OCI-LY1 (cell line): ENCODE measurements at regions not wholly inside any gene's neighbourhood (a gene's known extent, or its start where the extent isn't known, plus 50 kb on each side); places are given as distances from the start of the nearest gene placed in this dataset.

Experiments used
- H2AFZ ChIP-seq: fragments of 200-600 bp; sonication (generic), shearing (Covaris generic); 2 replicates; pipeline ENCODE4 v1.6.0; 2014; ENCODE audit warnings: antibody characterized with exemption, mild to moderate bottlenecking, low read length
- H3F3A ChIP-seq: fragments of 200-600 bp; sonication (generic), shearing (Covaris generic); 2 replicates; pipeline ENCODE4 v1.6.0; 2014; ENCODE audit warnings: mild to moderate bottlenecking, antibody characterized with exemption, low read length, moderate library complexity; ENCODE audit not compliant: insufficient read depth
- H3K27ac ChIP-seq: fragments of 200-600 bp; sonication (generic); 2 replicates; pipeline ENCODE4 v1.5.1; 2014; ENCODE audit warnings: low read length, mixed run types, mild to moderate bottlenecking, low read depth; ENCODE audit not compliant: poor library complexity, severe bottlenecking
- H3K27me3 ChIP-seq: fragments of 200-600 bp; sonication (generic); 2 replicates; pipeline ENCODE4 v1.6.0; 2014; ENCODE audit warnings: antibody characterized with exemption, mild to moderate bottlenecking, low read length, moderate library complexity; ENCODE audit not compliant: insufficient read depth
- H3K36me3 ChIP-seq: fragments of 200-600 bp; sonication (generic); 2 replicates; pipeline ENCODE4 v1.6.1; 2014; ENCODE audit warnings: mild to moderate bottlenecking, antibody characterized with exemption, low read length, moderate library complexity, mixed read lengths; ENCODE audit not compliant: insufficient read depth
- H3K4me1 ChIP-seq: fragments of 200-600 bp; sonication (generic); 2 replicates; pipeline ENCODE4 v1.5.1; 2014; ENCODE audit warnings: mild to moderate bottlenecking, low read length, moderate library complexity; ENCODE audit not compliant: insufficient read depth, severe bottlenecking
- H3K4me2 ChIP-seq: fragments of 200-600 bp; sonication (generic), shearing (Covaris generic); 2 replicates; pipeline ENCODE4 v1.6.1; 2014; ENCODE audit warnings: low read length
- H3K4me3 ChIP-seq: fragments of 200-600 bp; sonication (generic); 2 replicates; pipeline ENCODE4 v1.5.1; 2014; ENCODE audit warnings: low read length, low read depth, mild to moderate bottlenecking, mixed read lengths; ENCODE audit not compliant: poor library complexity, severe bottlenecking
- H3K79me2 ChIP-seq: fragments of 200-600 bp; shearing (Covaris generic); 2 replicates; pipeline ENCODE4 v1.6.1; 2016; ENCODE audit warnings: mixed run types, low read length, mixed read lengths; ENCODE audit not compliant: insufficient read depth
- H3K9ac ChIP-seq: fragments of 200-600 bp; sonication (generic), shearing (Covaris generic); 2 replicates; pipeline ENCODE4 v1.6.1; 2014; ENCODE audit warnings: mild to moderate bottlenecking, low read length, mixed read lengths
- H3K9me2 ChIP-seq: fragments of 200-600 bp; sonication (generic), shearing (Covaris generic); 2 replicates; pipeline ENCODE4 v1.6.1; 2014; ENCODE audit warnings: low read depth, mild to moderate bottlenecking, low read length, mixed read lengths
- H3K9me3 ChIP-seq: fragments of 200-600 bp; shearing (Covaris generic); 2 replicates; pipeline ENCODE4 v1.6.1; 2014; ENCODE audit warnings: low read length, mixed read lengths
- H4K20me1 ChIP-seq: fragments of 200-600 bp; sonication (generic), shearing (Covaris generic); 2 replicates; pipeline ENCODE4 v1.6.0; 2016; ENCODE audit warnings: mild to moderate bottlenecking, low read length; ENCODE audit not compliant: insufficient read depth
- EZH2 ChIP-seq: fragments of 200-600 bp; sonication (generic), shearing (Covaris generic); IDR thresholded peaks from 2 replicates; pipeline ENCODE4 v1.8.0; 2017; ENCODE audit warnings: borderline replicate concordance, mixed run types, mild to moderate bottlenecking, antibody characterized with exemption, low read length, moderate library complexity, mixed read lengths
- TF ChIP-seq, protein P1 (sequence below): fragments of 200-600 bp; sonication (generic), shearing (Covaris generic); IDR thresholded peaks from 2 replicates; pipeline ENCODE4 v1.5.1; 2017; ENCODE audit warnings: mild to moderate bottlenecking, antibody characterized with exemption, low read length, moderate library complexity, mixed read lengths

DNA sequence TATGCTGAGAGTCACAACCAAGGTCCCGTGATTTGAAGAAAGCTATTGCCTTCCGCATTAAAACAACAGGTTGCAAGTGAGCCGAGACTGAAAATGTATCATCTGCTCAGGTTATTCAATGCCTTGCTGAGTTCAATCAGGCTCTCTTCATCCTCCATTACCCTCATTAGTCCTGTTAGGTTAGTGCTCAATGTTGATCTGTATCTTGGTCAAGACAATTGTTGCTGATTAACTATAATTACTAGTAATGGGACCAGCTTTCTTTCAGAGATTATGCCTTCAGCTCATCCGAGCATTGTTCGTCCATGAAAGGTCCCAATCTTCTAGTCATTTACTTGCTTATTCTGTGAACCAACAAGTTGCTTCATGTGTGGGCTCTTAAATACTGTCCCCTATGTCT lies 534.6 kb upstream of the FAM241A start:
- H3K9ac ChIP-seq, result no peak overlapping the region
- TF ChIP-seq EZH2, result no peak
- TF ChIP-seq, protein P1, sequence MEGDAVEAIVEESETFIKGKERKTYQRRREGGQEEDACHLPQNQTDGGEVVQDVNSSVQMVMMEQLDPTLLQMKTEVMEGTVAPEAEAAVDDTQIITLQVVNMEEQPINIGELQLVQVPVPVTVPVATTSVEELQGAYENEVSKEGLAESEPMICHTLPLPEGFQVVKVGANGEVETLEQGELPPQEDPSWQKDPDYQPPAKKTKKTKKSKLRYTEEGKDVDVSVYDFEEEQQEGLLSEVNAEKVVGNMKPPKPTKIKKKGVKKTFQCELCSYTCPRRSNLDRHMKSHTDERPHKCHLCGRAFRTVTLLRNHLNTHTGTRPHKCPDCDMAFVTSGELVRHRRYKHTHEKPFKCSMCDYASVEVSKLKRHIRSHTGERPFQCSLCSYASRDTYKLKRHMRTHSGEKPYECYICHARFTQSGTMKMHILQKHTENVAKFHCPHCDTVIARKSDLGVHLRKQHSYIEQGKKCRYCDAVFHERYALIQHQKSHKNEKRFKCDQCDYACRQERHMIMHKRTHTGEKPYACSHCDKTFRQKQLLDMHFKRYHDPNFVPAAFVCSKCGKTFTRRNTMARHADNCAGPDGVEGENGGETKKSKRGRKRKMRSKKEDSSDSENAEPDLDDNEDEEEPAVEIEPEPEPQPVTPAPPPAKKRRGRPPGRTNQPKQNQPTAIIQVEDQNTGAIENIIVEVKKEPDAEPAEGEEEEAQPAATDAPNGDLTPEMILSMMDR, result no peak
- no peak overlapping the region for H3K4me2 ChIP-seq
- H3K9me3 ChIP-seq, result no peaks in the 10 kb centered on the region
- H3K27me3 ChIP-seq, result no peaks in the 10 kb centered on the region
- no peaks in the 10 kb centered on the region for H3K9me2 ChIP-seq
- no peaks in the 10 kb centered on the region for H3K36me3 ChIP-seq
- H2AFZ ChIP-seq, result no peak overlapping the region
- H4K20me1 ChIP-seq, result no peaks in the 10 kb centered on the region
- H3F3A ChIP-seq, result no peaks in the 10 kb centered on the region
- H3K4me1 ChIP-seq, result no peaks in the 10 kb centered on the region
- no peak overlapping the region for H3K4me3 ChIP-seq
- no peak overlapping the region for H3K27ac ChIP-seq
- H3K79me2 ChIP-seq, result no peaks in the 10 kb centered on the region

DNA sequence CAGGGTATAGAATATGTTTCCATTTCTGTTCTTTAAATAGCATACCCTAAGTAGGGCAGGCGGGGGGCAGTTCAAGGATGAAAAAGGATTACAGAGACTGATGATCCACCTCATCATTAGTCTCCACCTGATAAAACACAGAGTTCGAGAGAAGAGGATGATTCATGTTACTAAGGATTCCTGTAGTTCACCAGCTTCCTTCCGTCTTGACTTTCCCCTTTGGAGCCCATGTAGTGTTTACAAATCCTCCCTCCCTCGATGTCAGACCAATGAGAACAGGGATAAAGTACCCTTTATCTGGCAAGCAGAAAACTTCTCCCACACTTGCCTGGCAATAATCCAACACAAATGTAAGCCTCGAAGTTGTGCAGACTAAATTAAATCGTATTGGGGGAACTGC lies 526.3 kb upstream of the FAM241A start:
- Histone ChIP-seq H4K20me1 (no peaks in the 10 kb centered on the region), H3K36me3 (no peaks in the 10 kb centered on the region), H3K9ac (no peak overlapping the region), H3K79me2 (no peaks in the 10 kb centered on the region), H3F3A (no peaks in the 10 kb centered on the region), H3K4me1 (no peaks in the 10 kb centered on the region), H3K4me2 (no peak overlapping the region), H3K9me3 (no peaks in the 10 kb centered on the region), H3K27ac (no peak overlapping the region), H3K9me2 (no peaks in the 10 kb centered on the region), H3K4me3 (no peak overlapping the region), H2AFZ (no peak overlapping the region), H3K27me3 (no peaks in the 10 kb centered on the region)
- TF ChIP-seq, protein P1, result no peak
- no peak for TF ChIP-seq EZH2

DNA sequence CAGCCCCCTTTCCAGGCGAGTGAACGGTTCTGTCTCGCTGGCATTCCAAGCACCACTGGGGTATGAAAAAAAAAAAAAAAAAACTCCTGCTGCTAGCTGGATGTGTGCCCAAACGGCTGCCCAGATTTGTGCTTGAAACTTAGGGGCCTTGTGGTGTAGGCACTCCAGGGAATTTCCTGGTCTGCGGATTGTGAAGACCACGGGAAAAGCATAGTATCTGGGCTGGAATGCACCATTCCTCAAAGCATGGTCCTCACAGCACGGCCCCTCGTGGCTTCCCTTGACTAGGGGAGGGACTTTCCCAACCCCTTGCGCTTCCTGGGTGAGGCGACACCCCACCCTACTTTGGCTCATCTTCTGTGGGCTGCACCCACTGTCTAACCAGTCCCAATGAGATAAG lies 516.8 kb upstream of the FAM241A start:
- no peak overlapping the region for H3K9ac ChIP-seq
- no peak for TF ChIP-seq EZH2
- TF ChIP-seq, protein P1, result no peak
- no peaks in the 10 kb centered on the region for H3K9me2 ChIP-seq
- no peaks in the 10 kb centered on the region for H3K4me1 ChIP-seq
- no peaks in the 10 kb centered on the region for H3K27me3 ChIP-seq
- H4K20me1 ChIP-seq, result no peaks in the 10 kb centered on the region
- no peaks in the 10 kb centered on the region for H3K9me3 ChIP-seq
- no peak overlapping the region for H3K27ac ChIP-seq
- H3F3A ChIP-seq, result no peaks in the 10 kb centered on the region
- H3K4me3 ChIP-seq, result no peak overlapping the region
- H3K4me2 ChIP-seq, result no peak overlapping the region
- H2AFZ ChIP-seq, result no peak overlapping the region
- H3K79me2 ChIP-seq, result no peaks in the 10 kb centered on the region
- H3K36me3 ChIP-seq, result no peaks in the 10 kb centered on the region
